Astrocyte (in vitro differentiated cells and primary cell): ENCODE measurements at regions not wholly inside any gene's neighbourhood (a gene's known extent, or its start where the extent isn't known, plus 50 kb on each side); places are given as distances from the start of the nearest gene placed in this dataset.

ENCODE experiments used
- EZH2 ChIP-seq: IDR thresholded peaks from 2 replicates; pipeline ENCODE4 v1.6.1; 2012; ENCODE audit warnings: mild to moderate bottlenecking, low read length, inconsistent platforms; ENCODE audit not compliant: insufficient read depth
- TF ChIP-seq, protein P1 (sequence below): IDR thresholded peaks from 2 replicates; pipeline ENCODE4 v1.5.1; 2011; ENCODE audit warnings: low read depth, mild to moderate bottlenecking, inconsistent platforms, low read length, moderate library complexity; ENCODE audit not compliant: insufficient read depth

DNA sequence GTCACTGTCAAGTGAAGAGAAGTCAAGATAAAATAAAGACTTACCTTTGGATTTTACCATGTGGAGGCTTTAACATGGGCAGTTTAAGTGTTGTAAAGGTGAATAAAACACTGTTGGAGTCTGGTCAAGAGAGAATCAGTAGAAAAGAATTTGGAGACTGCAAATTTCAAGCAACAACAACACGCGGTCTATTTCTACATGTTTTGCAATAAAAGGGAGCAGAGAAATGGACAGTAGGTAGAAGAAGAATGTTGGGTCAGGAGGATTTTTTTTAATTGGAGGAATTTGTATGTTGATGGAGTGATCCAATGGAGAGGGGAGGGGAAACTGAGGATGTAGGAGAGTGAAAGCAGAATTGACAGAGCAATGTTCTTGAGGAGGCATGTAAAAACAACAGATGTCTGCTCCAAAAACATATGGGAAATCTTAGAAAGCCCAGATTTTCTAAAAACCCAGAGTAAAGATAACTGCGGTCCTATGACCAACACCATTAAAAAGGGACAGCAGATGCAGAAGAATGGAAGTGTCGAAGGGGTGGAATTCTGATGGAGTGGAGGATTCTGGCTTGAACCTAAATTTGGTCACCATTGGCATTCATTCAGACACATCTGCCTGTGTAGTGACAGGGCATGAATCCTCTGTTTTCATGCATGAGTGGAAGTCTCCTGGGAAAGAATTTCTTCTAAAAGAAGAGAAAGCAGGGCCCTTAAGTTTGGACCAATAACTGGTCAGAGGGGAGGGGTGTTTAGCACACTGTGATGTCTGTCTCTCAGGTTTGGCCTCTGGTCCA is 68.0 kb upstream of the OSBPL8 start:
- TF ChIP-seq, protein P1, sequence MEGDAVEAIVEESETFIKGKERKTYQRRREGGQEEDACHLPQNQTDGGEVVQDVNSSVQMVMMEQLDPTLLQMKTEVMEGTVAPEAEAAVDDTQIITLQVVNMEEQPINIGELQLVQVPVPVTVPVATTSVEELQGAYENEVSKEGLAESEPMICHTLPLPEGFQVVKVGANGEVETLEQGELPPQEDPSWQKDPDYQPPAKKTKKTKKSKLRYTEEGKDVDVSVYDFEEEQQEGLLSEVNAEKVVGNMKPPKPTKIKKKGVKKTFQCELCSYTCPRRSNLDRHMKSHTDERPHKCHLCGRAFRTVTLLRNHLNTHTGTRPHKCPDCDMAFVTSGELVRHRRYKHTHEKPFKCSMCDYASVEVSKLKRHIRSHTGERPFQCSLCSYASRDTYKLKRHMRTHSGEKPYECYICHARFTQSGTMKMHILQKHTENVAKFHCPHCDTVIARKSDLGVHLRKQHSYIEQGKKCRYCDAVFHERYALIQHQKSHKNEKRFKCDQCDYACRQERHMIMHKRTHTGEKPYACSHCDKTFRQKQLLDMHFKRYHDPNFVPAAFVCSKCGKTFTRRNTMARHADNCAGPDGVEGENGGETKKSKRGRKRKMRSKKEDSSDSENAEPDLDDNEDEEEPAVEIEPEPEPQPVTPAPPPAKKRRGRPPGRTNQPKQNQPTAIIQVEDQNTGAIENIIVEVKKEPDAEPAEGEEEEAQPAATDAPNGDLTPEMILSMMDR: no peak
- no peak for TF ChIP-seq EZH2
